Left renal cortex interstitium (tissue), 4 donors: ENCODE measurements at regions not wholly inside any gene's neighbourhood (a gene's known extent, or its start where the extent isn't known, plus 50 kb on each side); places are given as distances from the start of the nearest gene placed in this dataset.
A peak's percentile ranks its signal among the peaks of the same experiment; 100 is the strongest.
"Not testable (repeated sequence)": the region's sequence is repeated elsewhere in the genome, so short reads cannot be mapped to it uniquely, and the experiment has no call there.

Experiments used
- DNase-seq, 4 donors: peaks; one replicate each; pipeline ENCODE4 v3.0.0-alpha.2; 2013; ENCODE audit warnings: low read depth in 4 of 4, low spot score in 2 of 4, missing footprints in 1 of 4

DNA sequence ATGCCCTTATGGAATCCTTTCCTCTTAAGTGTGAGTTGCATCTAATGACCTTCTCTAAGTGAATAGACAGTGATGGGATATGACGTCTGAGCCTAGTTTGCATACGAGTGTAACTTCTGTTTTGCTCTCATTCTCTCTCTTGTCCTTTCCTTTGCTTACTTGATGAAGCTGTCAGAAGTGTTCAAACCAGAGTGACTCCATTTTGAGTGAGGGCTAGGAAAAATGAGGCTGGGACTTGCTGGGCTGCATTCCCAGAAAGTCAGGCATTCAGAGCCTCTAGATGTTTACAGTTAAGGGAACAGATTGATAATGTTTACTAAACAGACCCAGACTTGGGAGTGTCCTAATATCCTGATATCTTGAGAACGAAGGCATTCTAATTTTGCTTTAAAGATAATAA is 311.2 kb upstream of the SOX4 start:
- DNase-seq: not testable (repeated sequence)

DNA sequence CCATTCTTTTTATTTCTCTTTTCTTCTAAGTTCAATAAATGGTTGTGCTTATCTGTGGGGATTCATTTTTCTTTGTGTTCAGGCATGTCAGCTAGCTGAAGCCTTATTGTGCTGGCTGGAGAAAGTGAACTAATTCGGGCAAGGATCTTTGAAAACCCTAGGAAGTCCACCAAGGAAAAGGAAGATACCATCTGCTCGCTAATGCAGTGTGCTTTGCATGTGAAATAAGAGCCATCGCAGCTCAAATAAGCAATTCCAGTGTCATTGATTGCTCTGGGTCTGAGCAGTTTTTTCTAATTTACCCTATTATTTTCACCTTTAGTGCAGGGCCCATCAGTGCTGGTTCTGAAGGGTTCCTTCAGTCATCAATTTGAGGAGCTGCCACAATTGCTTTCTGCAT is 309.4 kb upstream of the SOX4 start:
- no peak for DNase-seq

DNA sequence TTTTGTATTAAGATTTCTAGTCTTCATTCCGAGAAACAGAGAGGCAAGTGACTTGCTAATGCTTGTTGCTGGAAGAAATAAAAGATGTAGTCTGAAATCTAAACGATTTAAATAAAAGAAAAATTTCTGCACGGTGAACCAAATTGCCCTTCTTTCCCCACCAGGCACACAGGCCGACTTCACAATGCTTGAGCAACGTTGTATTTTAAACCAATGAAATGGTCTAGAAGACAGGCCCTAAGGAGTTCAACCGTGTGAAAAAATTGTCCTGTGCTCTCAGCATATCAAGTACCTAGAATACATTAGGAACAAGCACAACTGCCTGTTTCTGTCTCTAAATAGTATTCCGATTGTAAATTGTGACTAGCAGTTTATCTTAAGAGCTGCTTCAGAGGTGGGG is 308.8 kb upstream of the SOX4 start:
- no peak for DNase-seq

DNA sequence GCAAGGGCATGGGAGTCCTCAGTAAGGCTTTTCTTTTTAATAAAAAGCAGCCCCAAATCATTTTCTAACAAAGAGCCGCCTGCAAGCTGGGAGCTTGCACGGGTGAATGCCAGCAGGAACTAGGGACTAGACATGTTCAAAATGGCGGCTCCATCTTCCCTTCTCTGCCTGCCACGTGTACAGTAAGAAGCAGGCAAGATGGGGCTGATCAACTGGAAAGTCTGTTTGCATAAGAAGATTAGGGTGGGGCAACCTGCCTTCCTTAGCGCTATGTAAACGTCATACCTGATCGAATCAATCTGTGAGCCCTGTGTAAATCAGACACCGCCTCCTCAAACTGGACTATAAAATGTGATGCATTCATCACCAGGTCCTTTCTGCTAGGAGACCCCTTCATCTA is 299.4 kb upstream of the SOX4 start:
- DNase-seq: no peak

DNA sequence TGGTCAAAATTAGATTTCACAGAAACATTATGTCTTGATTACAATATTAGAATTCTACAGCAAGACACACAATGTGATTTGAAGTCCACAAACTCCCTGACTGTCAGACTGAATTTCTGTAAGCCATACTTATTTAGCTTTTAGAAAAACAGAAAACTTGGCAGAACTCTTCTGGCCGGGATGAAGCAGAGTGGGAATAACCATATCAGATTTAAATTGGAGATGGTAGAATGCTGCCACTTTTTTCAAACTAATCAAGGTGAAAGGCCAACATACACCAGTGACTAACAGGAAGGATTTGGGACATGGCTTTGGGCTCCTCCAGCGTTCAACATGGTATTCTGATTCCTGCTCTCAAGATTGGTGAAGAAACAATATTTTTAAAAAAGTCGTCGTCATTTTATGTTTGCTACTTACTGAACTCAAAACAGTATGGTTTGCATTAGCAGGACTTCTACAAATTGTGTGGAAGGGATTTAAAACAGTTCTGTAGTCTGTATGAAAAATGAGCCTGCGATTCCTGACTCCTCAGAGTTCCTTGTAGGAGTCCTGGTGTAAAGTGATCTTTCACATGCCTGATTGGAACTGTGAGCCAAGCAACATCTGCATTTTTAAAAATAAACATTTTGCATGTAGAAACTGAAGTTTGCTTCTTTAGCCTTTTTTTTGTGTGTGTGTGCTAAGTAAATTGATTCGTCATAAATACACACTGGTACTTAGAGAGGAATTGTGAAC is 297.9 kb upstream of the SOX4 start:
- DNase-seq: no peak

DNA sequence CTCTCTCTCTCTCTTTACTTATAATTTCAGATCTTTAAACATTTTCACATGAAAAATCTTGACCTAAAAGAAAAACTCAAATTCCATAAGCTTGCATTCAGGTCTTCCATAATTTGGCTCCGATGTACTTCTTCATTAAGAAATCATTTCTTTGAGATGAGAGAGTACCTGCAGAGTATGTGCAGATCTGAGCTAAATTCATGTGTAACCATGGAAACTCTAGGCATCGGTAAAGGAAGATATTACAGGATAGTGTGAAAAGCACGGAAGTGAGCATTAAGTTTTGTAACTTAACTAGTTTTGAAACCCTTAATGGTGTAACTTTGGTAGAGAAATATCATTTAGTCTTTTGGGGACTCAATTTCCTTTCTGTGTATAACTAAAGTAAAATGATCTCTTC is 295.9 kb upstream of the SOX4 start:
- DNase-seq: no peak

DNA sequence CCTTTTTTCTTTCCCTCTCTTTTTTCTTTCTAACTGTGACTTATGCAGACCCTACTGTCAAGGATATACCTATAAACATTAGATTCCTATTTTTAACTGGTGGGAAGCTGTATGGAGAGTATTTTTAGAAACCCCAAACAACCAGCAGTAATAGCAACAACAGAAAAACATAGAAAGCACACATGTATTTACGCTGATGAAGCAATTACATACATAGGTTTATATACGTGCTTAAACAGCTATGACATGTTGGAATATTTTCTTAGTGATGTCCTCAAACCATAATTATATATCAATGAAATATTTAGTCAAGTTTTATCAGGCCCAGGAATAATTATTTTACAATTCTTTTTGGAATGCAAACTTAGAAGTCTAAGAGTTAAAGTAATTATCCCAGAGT is 294.3 kb upstream of the SOX4 start:
- no peak for DNase-seq

DNA sequence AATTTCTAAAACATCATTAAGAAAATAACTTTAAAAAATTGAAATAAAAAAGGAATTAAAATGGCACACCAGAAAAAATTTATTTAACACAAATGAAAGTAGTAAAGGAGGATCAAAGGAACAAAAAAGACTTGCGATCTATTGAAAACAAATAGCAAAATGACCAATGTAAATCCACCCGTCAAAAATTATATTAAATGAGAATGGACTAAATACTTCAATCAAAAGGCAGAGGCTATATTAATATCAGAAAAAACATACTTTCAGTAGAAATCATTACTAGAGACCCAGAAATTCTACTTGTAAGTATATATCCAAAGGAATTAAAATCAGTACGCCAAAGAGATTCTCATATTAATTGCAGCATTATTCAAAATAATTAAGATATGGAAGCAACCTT is 293.1 kb upstream of the SOX4 start:
- no peak for DNase-seq

DNA sequence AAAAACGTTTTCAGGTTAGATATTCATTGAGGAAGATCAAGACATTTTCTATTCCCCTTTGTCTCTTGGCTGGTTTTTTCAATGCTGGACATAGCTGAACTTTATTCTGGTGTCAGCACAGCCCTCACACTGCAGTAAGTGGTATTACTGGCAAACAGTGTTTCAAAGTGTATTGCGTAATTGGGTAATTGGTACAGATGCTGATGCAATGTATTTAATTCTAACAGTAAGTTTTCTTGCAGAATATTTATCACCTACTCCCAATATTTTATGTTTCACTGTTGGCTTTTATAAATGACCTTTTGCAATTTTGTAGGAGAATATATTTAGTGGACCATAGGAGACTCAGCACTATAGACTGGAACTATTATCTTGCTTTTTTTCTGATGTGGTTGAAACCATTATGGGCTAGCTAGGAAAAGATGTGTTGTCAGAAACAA is 287.6 kb upstream of the SOX4 start:
- DNase-seq: no peak

DNA sequence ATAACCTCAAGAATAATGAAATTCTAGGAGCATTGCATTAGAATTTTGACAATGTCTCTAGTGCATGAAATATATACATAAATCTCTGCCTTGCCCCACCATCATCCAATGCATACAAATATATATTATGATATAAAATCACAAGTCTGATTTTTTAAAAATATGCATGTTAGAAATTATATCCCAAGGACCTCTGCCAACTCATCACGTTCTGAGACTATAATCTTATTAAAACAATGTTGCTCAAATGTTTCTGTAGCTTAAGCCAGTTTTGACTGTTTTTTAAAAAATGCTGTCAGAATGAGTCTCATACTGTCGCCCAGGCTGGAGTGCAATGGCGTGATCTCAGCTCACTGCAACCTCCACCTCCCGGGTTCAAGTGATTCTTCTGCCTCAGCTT is 287.0 kb upstream of the SOX4 start:
- DNase-seq: no peak

DNA sequence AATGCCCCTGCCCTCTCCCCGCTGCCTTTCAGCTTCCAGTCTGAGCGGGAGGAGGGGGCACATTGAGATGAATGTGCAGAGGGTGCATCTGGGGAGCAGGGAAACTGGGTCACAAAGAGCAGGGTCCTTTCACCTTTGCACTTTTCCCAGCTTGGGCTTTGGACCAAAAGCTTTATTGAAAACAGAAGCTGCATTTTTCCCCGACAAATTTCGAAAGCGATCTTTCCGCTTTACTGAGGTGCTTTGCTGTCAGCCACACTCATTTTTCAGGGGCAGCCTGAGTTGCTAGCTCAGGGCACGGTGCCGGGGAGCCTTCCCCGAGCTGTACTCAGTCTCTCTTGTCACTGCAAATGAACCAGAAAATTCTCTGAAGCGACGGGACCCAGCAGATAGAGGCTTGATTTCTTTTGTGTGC is 283.7 kb upstream of the SOX4 start:
- no peak for DNase-seq

DNA sequence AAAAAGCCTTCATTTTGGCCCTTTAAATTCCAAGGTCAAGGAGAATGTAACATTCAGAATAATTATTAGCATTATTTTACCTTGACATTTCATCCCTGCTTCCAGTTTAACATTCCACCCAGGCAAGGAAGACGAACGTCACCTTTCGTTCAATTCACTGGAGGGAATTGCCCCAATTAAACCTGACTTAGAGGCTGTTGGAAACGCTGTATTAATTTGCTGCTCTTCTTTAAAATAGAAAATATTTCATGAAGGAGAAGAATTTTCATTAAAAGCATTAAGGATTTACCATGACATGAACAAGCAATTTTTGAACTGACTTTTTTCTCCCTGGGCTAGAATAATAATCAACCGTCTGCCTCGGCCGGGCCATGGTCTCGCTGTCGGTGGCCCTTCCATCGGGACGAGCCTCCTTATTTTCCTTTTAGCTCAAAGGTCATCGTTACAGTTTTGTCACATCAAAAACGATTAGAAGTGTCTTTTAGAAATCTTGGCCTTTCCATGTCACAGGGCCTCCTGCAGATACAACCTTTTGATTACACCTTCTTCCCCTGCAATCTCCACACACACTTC is 282.9 kb upstream of the SOX4 start:
- no peak for DNase-seq

DNA sequence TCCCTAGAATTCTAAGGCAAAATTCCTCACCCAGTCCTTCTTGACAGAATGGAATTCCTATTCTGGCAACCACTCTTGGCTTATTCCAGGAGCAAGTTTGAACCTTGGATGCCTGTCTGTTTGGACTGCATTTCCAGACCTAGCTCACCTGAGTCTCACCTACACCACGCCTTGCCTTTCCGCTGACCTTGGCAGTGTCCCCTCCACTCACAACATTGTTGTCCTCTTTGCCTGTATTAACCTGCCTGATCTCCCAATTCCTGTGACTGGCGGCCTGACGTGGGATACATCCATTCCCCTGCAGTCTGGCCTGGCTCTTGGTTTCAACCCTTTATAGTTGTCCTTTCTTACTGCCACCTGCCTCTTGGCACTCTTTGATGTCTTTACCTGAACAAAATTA is 281.4 kb upstream of the SOX4 start:
- DNase-seq: no peak

DNA sequence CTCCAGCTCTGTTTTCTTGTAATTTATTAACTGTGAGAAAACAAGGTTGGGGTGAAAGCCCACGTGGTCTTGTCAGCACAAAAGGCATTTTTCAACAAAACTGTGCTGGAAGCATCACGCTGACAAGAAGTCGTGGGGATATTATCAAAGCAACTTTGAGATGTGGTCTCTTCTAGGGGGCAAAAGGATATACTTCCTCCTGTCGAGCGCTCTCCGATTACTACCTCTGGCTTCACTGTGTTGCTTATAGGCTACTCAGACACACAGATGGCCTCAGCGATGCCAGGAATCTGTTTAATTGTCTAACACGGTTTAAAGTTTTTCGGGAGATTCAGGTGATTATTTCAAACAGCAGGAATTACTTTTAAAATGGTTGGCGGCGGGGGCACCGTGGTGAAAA is 275.9 kb upstream of the SOX4 start:
- no peak for DNase-seq

DNA sequence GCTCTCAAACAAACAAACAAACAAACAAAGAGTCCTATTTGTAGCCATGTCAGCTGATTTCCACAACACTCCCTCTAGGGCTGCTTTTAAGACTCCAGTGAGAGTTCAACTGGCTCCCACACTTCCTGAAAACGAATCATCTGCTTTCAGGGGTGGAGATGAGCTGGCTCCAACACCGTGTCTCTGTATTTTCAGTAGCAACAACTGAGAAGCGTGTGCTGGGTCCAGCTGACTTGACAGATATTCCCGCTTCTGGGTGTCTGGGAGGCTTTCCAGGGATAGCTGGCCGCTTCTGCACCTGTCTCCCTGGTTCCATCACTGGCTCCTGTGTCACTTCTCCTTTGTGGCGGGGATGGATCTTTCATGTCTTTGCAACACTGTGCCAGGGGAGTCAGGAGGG is 272.5 kb upstream of the SOX4 start:
- DNase-seq: no peak

DNA sequence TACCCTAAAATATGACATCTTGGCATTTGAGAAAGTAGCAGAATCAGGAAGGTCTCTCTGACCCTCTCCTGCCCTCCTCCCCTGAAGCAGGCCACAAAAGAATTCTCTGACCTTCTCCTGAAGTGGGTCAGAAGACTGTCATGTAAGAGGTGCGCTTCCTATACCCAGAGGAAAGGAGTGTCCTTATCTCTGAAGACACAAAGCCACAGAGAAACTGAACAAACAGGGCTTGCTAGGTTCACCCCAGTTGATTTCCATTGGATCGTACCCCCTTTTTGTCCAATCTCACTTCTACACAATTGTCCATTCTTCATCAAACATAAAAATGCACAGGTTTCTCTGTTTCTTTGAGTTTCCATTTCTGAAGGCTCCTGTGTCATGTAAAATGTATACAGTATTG is 272.0 kb upstream of the SOX4 start:
- DNase-seq: no peak

DNA sequence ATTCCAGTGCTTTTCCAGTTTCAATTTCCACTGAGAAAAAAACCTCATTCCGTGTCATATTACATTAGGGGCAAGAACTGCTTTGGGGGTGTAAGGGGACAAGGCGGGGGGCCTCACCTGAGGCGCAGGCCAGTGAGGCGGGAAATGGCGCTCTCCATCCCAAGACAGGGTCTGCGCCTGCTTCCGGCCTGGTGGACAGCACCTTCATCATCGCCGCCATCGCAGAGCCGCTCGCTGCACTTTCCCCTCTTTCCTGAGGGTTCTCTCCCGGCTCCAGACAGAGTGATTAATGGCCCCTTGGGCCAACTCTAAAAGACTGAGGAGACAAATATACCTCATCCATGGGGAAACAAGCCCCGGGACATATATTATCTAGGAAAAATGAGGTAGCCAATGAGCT is 270.0 kb upstream of the SOX4 start:
- peak in 1 of 4 donors; percentile 22 for DNase-seq

DNA sequence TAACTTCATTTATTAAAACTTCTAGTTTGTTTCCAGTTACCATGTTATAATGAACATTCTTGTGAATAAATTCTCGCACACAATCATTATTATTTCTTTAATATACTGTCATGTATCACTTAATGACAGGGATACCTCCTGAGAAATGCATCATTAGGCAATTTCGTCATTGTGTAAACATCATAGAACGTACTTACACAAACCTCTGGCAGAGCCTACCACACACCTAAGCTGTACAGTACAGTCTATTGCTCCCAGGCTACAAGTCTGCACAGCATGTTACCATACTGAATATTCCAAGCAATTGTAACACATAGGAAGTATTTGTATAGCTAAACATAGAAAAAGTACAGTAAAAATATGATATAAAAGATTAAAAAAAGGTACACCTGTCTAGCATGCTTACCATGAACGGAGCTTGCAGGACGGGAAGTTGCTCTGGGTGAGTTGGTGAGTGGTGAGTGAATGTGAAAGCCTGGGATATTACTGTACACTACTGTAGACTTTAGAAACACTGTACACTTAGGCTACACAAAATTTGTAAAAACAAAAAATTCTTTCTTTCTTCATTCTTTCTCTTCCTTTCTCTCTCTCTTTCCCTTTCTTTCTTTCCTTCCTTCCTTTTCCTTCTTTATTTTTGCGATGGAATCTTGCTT is 268.2 kb upstream of the SOX4 start:
- no peak for DNase-seq

DNA sequence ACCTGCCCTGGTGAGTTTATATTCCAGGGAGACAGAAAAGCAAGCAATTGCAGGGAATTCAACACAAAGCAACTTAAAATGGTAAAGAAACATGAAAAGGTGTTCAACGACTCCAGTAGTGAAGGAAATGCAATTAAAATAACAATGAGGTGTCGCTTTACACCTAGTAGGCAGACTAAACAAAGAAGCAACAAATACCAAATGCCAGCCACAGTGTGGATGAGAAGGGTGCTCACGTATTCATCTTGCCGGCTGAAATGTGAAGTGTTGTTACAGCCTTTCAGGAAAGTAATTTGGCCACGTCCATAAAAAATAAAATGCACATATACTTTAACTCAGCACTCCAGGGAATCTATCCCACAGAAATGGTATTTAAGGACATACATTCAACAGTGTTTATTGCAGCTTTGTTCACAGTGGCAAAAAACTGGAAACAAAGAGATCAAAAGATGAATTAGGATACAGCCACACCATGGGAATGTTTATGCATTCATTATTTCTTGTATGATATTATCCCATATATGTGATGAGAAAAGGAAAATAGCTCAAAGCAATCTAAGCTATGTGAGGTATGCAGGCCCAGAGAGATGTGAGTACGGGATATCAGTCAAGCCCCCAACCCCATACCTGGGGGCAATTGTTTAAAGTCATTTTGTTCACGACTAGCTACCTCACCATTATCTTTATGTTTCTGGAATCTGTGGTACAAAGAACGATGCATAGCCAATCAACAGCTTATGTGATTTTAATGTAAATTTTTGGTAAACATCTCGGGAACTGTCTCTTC is 266.0 kb upstream of the SOX4 start:
- no peak for DNase-seq

DNA sequence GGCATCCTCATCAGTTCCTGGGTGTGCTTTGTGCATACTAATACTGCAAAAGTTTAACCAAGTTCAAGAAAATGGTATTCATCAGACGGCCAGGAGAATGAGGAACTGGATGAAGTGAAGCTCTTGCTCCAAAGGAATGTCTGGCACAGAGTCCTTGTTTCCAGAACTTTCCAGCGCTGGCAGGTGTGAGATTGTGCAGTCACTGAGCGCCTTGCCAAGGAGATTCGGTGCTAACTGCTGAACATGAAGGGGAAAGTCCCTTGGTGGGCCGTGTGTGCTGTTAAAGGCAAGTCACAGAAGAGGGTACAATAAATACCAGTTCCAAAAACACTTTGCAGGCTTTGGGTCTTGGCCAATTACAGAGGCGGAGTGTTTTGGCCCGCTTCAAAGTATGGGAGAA is 262.3 kb upstream of the SOX4 start:
- no peak for DNase-seq

DNA sequence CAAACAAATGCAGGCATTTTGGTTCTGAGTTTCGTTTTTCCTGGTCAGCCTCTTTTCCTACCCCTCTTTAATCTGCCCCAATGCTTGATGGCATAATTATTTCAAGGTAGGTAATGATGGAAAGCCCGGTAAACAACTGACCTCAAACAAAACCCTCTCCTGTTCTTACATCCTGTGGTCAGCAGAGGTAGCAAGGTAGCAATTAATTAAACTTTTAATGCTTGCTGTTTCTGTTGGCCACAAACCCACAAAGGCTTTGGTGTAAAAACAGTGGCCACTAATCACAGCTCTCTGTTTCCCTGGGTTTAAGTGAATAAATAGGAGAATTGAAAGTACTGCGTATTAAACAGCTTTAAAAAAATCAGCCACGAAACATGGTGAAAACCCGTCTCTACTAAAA is 261.5 kb upstream of the SOX4 start:
- DNase-seq: no peak

DNA sequence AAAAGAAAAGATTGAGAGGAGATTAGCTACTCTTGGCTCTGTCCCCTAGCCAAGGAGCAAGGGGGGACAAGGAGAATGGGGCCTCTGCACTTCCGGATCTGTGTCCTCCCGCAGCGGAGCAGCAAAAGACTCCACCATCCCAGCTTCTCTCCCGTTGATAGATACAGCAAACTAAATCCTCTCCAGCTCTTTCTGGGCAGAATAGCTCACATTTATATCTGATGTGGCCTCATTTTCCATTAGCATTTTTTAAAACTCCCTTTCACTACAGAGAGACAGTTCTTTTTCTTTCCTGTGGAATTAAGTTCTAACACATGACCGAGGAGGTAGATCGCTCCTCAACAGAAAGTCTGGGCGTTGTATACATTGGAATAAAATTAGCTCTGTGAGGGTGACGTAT is 260.9 kb upstream of the SOX4 start:
- DNase-seq: no peak
